Stimulated activated effector memory CD8-positive, alpha-beta T cell treated with anti-CD3 and anti-CD28 coated beads, Interleukin-12 subunit alpha, Interleukin-12 subunit beta, amount 100 ng/mL, for 72 hours (primary cell): ENCODE measurements at regions not wholly inside any gene's neighbourhood (a gene's known extent, or its start where the extent isn't known, plus 50 kb on each side); places are given as distances from the start of the nearest gene placed in this dataset.

Experiments used
- ATAC-seq: fragments of 150-1000 bp; cut with Tn5 transposase; 2 replicates; pipeline ENCODE4 v1.10.0; 2021
- DNase-seq, 2 donors: peaks; one replicate each; pipeline ENCODE4 v3.0.0; 2021 to 2022; ENCODE audit warnings: low spot score in 2 of 2
- H3K27ac Mint-ChIP-seq: one replicate; pipeline ENCODE4 v1.8.0; 2022; ENCODE audit warnings: mild to moderate bottlenecking, mixed read lengths
- H3K36me3 Mint-ChIP-seq: one replicate; pipeline ENCODE4 v1.8.0; 2022; ENCODE audit warnings: mild to moderate bottlenecking, mixed read lengths
- H3K4me1 Mint-ChIP-seq: one replicate; pipeline ENCODE4 v1.8.0; 2022; ENCODE audit warnings: mixed read lengths
- H3K4me3 Mint-ChIP-seq: one replicate; pipeline ENCODE4 v1.8.0; 2022; ENCODE audit warnings: mild to moderate bottlenecking, mixed read lengths
- H3K9me3 Mint-ChIP-seq: one replicate; pipeline ENCODE4 v1.8.0; 2022; ENCODE audit warnings: mixed read lengths

DNA sequence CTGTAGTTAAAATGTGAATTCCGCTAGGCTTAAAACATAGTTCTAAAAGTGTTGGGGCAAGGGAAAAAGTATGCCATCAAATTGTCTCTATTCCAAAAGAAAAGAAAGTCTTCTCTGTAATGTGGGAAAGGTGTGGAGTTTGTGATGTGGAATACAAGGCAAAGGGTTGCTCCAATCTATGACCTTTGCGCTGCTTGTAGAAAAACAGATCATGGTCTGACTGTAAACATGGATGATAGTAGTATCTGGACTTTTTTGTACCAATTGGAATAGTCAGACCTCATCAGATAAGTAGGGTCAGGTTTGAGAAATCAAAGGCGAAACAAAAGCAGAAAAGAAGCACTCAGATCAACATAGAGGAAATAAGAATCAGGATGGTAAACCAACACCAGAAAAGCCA lies 372.3 kb downstream of the TFEC start:
- H3K4me3 Mint-ChIP-seq: no peak overlapping the region
- no peaks in the 10 kb centered on the region for H3K36me3 Mint-ChIP-seq
- H3K27ac Mint-ChIP-seq: no peak overlapping the region
- DNase-seq (no peak), ATAC-seq (no peak)
- H3K4me1 Mint-ChIP-seq: no peaks in the 10 kb centered on the region
- H3K9me3 Mint-ChIP-seq: no peaks in the 10 kb centered on the region

DNA sequence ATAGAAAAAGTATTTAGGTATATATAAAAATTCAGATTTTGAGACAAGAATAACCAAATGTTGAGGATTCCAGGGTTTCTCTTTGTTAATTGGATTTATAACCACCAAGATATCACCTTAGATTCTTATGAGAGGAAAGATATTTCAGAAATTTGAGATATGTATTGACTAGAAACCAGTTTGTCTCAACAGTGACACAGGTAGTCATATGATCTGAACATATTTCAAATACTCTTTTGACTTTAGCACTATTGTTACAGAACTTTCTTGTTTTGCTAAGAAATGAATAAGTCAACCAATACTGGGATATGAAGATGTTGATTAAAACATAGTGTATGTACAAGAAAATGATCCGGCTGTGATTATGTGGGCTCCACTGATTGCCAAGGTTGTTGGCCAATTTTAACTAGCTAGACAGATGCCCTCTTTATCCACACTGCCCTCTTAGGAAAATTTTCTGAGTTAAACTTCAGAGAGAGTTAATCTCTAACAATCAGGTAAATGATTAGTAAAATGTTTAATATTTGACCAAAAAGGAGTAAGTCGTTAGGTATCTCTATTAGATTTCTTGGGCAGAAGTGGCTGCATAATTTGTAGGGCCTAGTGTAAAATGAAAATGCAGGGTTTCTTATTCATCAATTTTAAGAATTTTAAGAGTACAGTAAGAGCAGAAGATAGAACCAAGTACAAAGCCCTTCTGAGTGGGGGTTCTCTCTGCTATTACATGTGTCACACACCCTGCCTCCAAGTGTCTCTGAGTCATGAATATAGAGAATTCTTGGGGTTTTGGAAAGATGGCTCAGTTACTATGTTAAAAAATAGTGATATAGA lies 376.0 kb downstream of the TFEC start:
- H3K27ac Mint-ChIP-seq: no peak overlapping the region
- DNase-seq: no peak
- no peak overlapping the region for H3K4me3 Mint-ChIP-seq
- no peaks in the 10 kb centered on the region for H3K9me3 Mint-ChIP-seq
- no peaks in the 10 kb centered on the region for H3K4me1 Mint-ChIP-seq
- no peak for ATAC-seq
- H3K36me3 Mint-ChIP-seq: no peaks in the 10 kb centered on the region

DNA sequence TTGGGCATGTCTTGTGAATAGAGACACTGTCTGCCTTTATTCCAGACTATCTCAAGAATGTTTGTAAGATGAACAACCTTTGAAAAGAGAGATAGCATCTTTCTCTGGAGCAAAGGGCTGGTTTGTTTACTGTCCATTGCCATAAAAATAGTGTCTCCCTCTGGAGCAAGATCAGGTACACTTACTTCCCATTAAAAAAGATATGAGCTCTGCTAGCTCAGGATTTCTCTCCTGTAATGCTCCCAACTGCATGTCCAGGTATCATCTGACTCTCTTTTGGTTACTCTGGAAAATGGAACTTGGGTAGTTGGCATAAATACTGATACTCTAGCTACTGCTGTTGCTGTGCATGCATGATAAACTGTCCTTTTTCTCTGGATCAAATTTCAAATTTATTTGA lies 381.1 kb downstream of the TFEC start:
- Mint-ChIP-seq H3K9me3 (no peaks in the 10 kb centered on the region), H3K4me3 (no peak overlapping the region), H3K4me1 (no peaks in the 10 kb centered on the region), H3K27ac (no peak overlapping the region), H3K36me3 (no peaks in the 10 kb centered on the region)
- ATAC-seq: no peak
- no peak for DNase-seq

DNA sequence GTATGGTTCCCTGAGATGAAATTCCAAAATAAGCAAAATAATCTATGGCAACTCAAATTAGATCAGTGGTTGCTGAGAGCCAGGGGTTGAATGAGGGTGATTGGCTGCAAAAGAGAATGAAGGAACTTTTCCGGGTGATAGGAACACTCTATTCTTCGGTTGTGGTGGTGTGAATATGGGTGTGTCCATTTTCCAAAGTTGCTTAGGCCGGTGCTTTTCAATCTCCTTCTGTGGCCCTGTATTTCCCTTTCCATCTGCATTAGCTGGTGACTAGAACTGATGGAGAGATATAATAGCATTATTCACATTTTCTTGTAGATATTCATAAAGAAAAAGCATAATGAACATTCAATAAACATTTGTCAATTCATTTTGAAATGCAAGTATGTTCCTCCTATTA lies 382.9 kb downstream of the TFEC start:
- no peak overlapping the region for H3K4me3 Mint-ChIP-seq
- no peaks in the 10 kb centered on the region for H3K4me1 Mint-ChIP-seq
- ATAC-seq (no peak), DNase-seq (no peak)
- H3K9me3 Mint-ChIP-seq: peaks cover 3% of the 10 kb centered on the region
- no peak overlapping the region for H3K27ac Mint-ChIP-seq
- H3K36me3 Mint-ChIP-seq: no peaks in the 10 kb centered on the region

DNA sequence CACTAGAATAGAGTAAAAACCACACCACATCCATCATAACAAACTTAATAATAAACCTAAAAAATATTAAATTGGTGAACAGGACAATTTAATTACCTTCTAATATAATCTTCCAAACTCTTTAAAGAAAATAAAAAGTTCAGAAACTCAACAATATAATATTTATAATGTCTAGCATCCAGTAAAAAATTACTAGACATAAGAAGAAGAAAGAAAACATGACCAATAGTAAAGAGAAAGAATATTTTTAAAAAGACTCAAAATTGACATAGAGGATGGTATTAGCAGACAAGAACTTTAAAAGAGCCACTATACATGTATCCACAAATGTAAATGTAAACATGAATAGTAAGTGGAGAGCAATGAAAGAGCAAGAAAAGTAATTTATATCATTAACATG lies 388.4 kb downstream of the TFEC start:
- H3K4me1 Mint-ChIP-seq: no peaks in the 10 kb centered on the region
- H3K36me3 Mint-ChIP-seq: no peaks in the 10 kb centered on the region
- H3K4me3 Mint-ChIP-seq: no peak overlapping the region
- H3K27ac Mint-ChIP-seq: no peak overlapping the region
- DNase-seq (no peak), ATAC-seq (no peak)
- peaks cover 9% of the 10 kb centered on the region for H3K9me3 Mint-ChIP-seq

DNA sequence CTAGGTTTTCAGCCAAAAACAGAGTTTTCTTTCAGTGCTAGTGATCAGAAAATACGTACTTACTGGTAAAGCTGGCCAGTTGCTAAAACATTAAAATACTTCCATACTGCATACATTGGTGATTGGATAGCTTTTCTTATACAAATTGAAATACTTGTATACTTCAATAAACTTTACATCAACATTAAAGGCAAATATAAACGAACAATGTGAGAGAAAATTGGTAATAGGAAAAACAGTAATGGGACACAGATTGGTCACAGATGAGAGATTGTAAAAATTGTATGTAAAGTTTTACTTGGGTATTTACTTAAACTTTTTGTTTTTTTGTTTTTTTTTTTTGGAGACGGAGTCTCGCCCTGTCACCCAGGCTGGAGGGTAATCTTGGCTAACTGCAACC lies 391.7 kb downstream of the TFEC start:
- no peaks in the 10 kb centered on the region for H3K4me1 Mint-ChIP-seq
- no peak overlapping the region for H3K4me3 Mint-ChIP-seq
- no peak for ATAC-seq
- H3K36me3 Mint-ChIP-seq: no peaks in the 10 kb centered on the region
- H3K27ac Mint-ChIP-seq: no peak overlapping the region
- peaks cover 9% of the 10 kb centered on the region for H3K9me3 Mint-ChIP-seq
- no peak for DNase-seq

DNA sequence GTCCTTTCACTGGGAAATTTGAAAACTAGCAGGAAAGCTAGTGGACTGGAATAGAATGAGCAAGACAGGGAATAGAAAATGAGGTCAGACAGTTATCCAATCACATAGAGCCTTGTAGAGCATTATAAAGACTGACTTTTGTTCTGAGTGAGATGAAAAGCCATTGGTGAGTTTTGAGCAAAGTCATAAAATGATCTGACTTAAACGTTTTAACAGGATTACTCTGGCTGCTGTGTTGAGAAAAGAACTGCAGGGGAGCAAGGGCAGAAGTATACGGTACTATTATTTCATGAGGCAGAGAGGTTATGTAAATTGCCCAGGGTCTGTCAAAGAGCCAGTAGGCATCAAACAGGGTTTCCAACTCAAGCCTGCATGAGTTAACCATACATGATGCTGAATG lies 393.4 kb downstream of the TFEC start:
- H3K27ac Mint-ChIP-seq: no peak overlapping the region
- H3K36me3 Mint-ChIP-seq: no peaks in the 10 kb centered on the region
- DNase-seq: no peak
- peaks cover under 1% of the 10 kb centered on the region for H3K9me3 Mint-ChIP-seq
- ATAC-seq: no peak
- H3K4me3 Mint-ChIP-seq: no peak overlapping the region
- H3K4me1 Mint-ChIP-seq: no peaks in the 10 kb centered on the region

DNA sequence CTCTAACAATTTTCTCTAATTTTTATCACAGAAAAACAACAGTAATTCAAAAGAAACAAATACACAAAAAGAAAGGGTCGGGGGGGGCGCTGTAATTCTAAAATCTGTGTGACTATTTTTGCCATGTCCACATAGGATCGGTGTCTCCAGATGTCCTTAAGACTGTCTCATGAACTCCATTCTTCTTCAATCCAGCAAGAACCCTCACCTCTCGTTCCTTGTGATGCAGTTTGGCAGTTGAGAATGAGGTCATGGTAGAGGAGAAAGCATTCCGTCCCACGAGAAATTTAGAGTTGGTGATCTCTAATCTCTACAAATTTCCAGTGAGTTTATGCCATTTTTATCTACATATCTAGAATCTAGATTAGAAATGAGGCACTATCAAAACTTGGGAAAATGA lies 394.7 kb downstream of the TFEC start:
- Mint-ChIP-seq H3K27ac (no peak overlapping the region), H3K4me1 (no peaks in the 10 kb centered on the region), H3K9me3 (no peaks in the 10 kb centered on the region), H3K36me3 (no peaks in the 10 kb centered on the region), H3K4me3 (no peak overlapping the region)
- DNase-seq (no peak), ATAC-seq (no peak)

DNA sequence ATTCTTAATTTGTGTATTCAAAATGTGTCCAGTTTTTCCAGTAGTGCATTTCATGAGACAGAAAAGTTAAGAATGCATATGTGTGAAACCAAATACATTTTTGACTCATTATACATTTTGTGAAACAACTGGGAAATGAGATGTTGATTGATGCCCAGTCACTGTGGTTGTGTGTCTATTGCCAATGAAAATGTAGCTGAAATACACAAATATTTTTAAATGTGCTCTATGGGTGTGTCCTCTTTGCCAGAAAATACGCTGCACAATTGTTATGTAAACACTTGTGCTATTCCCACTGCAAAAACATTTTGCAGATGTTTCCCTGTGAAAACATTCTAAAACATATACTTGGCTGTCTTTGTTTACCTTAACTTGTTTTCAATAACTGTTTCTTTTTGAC lies 395.2 kb downstream of the TFEC start:
- Mint-ChIP-seq H3K4me1 (no peaks in the 10 kb centered on the region), H3K36me3 (no peaks in the 10 kb centered on the region), H3K27ac (no peak overlapping the region), H3K9me3 (no peaks in the 10 kb centered on the region), H3K4me3 (no peak overlapping the region)
- ATAC-seq (no peak), DNase-seq (no peak)

DNA sequence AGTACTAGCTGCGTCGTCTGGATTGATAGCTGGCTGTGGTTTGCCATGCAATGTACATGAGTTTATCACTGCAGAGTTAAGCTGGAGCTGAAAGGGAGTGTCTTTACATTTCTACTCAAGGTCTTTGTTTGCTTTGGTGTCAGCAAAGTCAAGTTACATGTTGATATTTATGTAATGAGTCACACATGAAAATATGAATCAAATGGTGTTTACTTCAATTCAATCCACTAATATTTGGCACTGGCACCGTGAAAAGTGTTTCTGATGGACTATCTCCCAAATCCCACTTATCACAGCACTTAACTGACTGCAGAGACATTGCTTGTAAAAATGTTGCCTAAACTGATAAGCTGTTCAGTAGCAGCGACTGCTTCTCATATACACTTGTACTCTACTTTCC lies 395.9 kb downstream of the TFEC start:
- Mint-ChIP-seq H3K4me3 (no peak overlapping the region), H3K27ac (no peak overlapping the region), H3K4me1 (no peaks in the 10 kb centered on the region), H3K9me3 (no peaks in the 10 kb centered on the region), H3K36me3 (no peaks in the 10 kb centered on the region)
- no peak for DNase-seq
- no peak for ATAC-seq

DNA sequence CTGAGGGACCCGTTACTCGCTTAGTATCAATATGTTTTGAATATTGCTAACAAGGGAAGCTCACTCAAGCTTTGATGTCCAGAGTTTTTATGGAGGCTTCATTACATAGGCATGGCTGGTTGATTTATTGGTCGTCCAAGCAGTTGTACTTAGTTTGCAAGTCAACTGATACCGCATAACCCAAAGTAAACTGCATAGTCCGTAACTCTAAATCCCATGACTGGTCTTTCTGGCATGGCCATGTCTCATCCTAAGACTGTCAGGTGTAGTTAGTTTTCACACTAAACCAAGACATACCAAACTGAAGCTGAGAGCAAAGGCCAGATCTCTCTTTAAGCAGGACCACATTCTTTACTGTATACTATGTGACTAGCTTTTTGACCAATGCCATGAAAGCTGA lies 397.9 kb downstream of the TFEC start:
- DNase-seq: no peak
- Mint-ChIP-seq H3K4me3 (no peak overlapping the region), H3K36me3 (no peaks in the 10 kb centered on the region), H3K27ac (no peak overlapping the region), H3K9me3 (no peaks in the 10 kb centered on the region), H3K4me1 (no peaks in the 10 kb centered on the region)
- no peak for ATAC-seq

DNA sequence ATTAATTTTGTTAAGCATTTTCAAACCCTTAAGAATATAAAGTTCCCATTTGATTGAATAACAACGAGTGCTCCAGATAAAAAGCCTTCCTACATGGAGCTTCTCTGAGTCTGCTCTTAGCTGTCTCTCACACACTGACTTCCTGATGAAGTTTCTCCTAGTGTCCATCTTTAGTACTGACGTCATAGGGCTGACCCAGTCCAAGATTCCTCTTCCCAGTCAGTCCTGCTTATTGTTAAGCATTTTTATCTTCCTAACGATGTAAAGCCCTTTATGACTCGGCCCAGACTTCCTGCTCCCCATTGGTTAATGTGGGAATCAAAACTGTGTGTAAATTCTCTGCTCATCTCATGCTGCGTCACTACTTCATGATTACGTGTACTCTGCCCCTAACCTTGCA lies 398.8 kb downstream of the TFEC start:
- H3K27ac Mint-ChIP-seq: no peak overlapping the region
- DNase-seq (no peak), ATAC-seq (no peak)
- H3K9me3 Mint-ChIP-seq: no peaks in the 10 kb centered on the region
- H3K36me3 Mint-ChIP-seq: no peaks in the 10 kb centered on the region
- H3K4me1 Mint-ChIP-seq: no peaks in the 10 kb centered on the region
- no peak overlapping the region for H3K4me3 Mint-ChIP-seq

DNA sequence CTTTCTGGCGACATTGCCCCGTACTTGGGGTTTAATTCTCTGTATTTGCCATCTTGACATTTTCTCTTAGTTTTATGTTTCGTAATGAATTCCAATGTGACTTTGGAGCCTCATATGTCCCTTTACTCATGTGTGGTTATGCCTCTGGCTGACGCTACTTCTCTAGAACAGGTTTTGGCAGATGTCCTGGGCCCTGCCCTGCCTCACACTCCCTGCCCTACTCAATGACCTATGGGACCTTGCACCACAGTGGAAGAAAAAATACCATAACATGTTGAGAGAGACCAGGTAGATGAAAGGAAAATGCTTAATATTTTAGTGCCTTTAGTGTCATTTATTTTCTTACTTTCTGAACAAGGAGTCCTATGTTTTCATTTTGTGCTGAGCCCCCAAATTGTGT lies 400.5 kb downstream of the TFEC start:
- H3K9me3 Mint-ChIP-seq: no peaks in the 10 kb centered on the region
- no peaks in the 10 kb centered on the region for H3K36me3 Mint-ChIP-seq
- DNase-seq: no peak
- no peaks in the 10 kb centered on the region for H3K4me1 Mint-ChIP-seq
- H3K27ac Mint-ChIP-seq: no peak overlapping the region
- no peak overlapping the region for H3K4me3 Mint-ChIP-seq
- ATAC-seq: no peak

DNA sequence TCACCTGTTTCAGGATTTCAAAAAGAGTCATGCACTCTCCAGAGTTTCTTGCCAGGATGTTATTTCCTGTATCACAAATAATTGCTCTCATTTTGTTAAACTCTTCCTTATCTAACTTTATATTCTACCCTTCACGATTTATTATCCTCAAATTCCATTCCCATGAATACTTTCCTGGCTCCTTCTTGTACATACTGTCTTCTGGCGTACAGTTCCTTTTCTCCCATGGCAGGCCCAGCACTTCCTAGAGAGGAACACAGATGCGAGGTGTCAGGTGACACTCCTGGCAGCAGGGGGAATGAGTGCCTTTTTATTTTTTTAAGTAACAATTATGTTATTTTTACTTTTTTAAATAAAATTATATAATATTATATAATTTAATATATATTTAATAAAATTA lies 411.9 kb downstream of the TFEC start:
- ATAC-seq (no peak), DNase-seq (no peak)
- Mint-ChIP-seq H3K9me3 (no peaks in the 10 kb centered on the region), H3K4me1 (no peaks in the 10 kb centered on the region), H3K4me3 (no peak overlapping the region), H3K36me3 (no peaks in the 10 kb centered on the region), H3K27ac (no peak overlapping the region)

DNA sequence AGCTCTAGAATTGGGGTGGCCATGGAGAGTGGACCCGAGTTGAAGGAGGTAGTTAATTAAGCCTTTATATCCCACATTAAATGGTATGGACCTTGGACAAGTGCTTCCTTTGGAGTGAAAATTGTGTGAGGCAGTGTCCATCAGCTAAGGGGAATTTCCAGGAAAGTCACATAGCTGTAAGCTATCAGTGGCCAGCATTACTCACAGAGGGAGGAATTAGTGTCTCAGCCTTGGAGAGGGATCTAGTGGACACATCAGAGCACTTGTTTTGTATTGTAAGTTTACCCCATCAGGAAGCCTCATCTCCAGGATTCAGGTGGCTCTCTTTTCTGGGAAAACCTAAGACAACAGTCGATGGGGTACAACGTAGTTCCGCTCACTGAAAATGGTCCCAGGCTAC lies 416.7 kb downstream of the TFEC start:
- no peaks in the 10 kb centered on the region for H3K4me1 Mint-ChIP-seq
- no peak for DNase-seq
- H3K9me3 Mint-ChIP-seq: no peaks in the 10 kb centered on the region

DNA sequence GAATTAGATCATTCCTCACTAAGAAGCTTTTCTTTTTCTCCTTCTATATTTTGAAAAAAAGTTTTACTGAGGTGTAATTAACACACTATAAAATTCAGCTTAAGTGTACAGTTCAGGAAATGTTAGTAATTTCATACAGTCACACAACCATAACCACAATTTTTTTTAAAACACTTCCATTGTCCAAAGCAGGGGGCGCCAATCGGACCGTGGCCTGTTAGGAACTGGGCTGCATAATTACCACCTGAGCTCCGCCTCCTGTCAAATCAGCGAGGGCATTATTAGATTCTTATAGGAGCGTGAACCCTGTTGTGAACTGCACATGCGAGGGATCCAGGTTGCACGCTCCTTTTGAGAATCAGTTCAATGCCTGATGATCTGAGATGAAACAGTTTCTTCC lies 427.1 kb downstream of the TFEC start:
- H3K9me3 Mint-ChIP-seq: no peaks in the 10 kb centered on the region
- H3K27ac Mint-ChIP-seq: no peak overlapping the region
- H3K4me3 Mint-ChIP-seq: no peak overlapping the region
- H3K36me3 Mint-ChIP-seq: no peaks in the 10 kb centered on the region
- DNase-seq (no peak), ATAC-seq (no peak)
- peaks cover 14% of the 10 kb centered on the region for H3K4me1 Mint-ChIP-seq

More for the DNA sequence above, 416.7 kb downstream of the TFEC start:
- Mint-ChIP-seq H3K27ac (no peak overlapping the region), H3K36me3 (no peaks in the 10 kb centered on the region), H3K4me3 (no peak overlapping the region)
- ATAC-seq: no peak

DNA sequence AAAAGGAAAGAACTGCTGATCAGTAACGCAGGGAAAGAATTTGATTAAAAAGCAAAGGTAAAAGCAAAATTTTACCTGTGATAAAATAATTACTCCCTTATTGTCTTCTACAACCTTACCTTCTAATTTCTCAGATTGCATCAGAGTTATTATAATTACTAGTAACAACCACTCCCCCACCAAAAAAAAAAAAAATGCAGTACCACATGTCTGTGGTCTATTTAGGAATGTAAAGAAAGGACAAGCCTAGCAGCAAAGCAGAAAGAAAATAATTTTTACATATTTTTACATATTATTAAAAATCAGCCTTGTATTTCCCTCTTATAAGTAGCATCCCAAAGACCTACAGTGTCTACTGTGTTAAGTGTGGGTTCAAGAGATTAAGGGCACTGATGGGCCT lies 430.4 kb downstream of the TFEC start:
- peaks cover 8% of the 10 kb centered on the region for H3K9me3 Mint-ChIP-seq
- H3K4me3 Mint-ChIP-seq: no peak overlapping the region
- ATAC-seq (no peak), DNase-seq (no peak)
- H3K36me3 Mint-ChIP-seq: no peaks in the 10 kb centered on the region
- no peaks in the 10 kb centered on the region for H3K4me1 Mint-ChIP-seq
- no peak overlapping the region for H3K27ac Mint-ChIP-seq
